ENCODE measurements at regions not wholly inside any gene's neighbourhood (a gene's known extent, or its start where the extent isn't known, plus 50 kb on each side); places are given as distances from the start of the nearest gene placed in this dataset.

- no peak for TF ChIP-seq CTCF (IDR thresholded peaks at IDR 0.05)
- no peak for TF ChIP-seq POLR2A (IDR thresholded peaks at IDR 0.05)
Observed at GRCh38 chr20:57040466-57040865, 226.0 kb downstream of the BMP7 start.
